Sigmoid colon (tissue), 6 donors: ENCODE measurements at regions not wholly inside any gene's neighbourhood (a gene's known extent, or its start where the extent isn't known, plus 50 kb on each side); places are given as distances from the start of the nearest gene placed in this dataset.

ENCODE experiments used
- DNase-seq: peaks from one replicate; pipeline ENCODE4 v3.0.0-alpha.2; 2019
- H3K27ac ChIP-seq, 4 donors: fragments of 200-600 bp; sonication (generic); one replicate each; pipeline ENCODE4 v1.5.1; 2016 to 2019; ENCODE audit warnings: mild to moderate bottlenecking in 1 of 4
- H3K27me3 ChIP-seq, 3 donors: fragments of 200-600 bp; sonication (generic); one replicate each; pipeline ENCODE4 v1.5.1; 2019; ENCODE audit warnings: mild to moderate bottlenecking in 1 of 3
- H3K36me3 ChIP-seq, 4 donors: fragments of 200-600 bp; sonication (generic); one replicate each; pipeline ENCODE4 v1.5.1; 2016 to 2019
- H3K4me1 ChIP-seq, 4 donors: fragments of 200-600 bp; sonication (generic); one replicate each; pipeline ENCODE4 v1.5.1; 2017 to 2019
- H3K4me3 ChIP-seq, 4 donors: fragments of 200-600 bp; sonication (generic); one replicate each; pipeline ENCODE4 v1.5.1; 2017 to 2019; ENCODE audit warnings: mild to moderate bottlenecking in 2 of 4, moderate library complexity in 1 of 4
- H3K9me3 ChIP-seq, 4 donors: fragments of 200-600 bp in 3 of 4; sonication (generic) in 3 of 4; one replicate each; pipeline versions ENCODE4 v1.5.1 to v1.6.1; 2013 to 2019
- EP300 ChIP-seq, 4 donors: sonication (generic); formaldehyde crosslinking; IDR thresholded peaks; one replicate each; pipeline ENCODE4 v1.6.1; 2017; ENCODE audit warnings: antibody characterized with exemption in 4 of 4
- POLR2A ChIP-seq, 2 donors: fragments of 450-650 bp; IDR thresholded peaks; one replicate each; pipeline ENCODE4 v1.6.1; 2016; ENCODE audit warnings: antibody characterized with exemption in 2 of 2, mild to moderate bottlenecking in 2 of 2, moderate library complexity in 2 of 2
- POLR2AphosphoS5 ChIP-seq, 4 donors: sonication (generic); formaldehyde crosslinking; IDR thresholded peaks; one replicate each; pipeline ENCODE4 v1.6.1; 2017; ENCODE audit warnings: antibody characterized with exemption in 4 of 4
- WGBS, 2 donors: extraction: QIAGEN DNeasy Blood & Tissue Kit; methylation state at CpG; one replicate each; pipeline ENCODE4 v1.1.7; 2013; 5-methylcytosine and 5-hydroxymethylcytosine counted together
- intact Hi-C: fragments of 100-400 bp; cut with DNase I; formaldehyde crosslinking; loops from one replicate; pipeline ENCODE4 v1.15.1; 2023
- TF ChIP-seq, protein P1 (sequence below), 4 experiments: fragments of 450-650 bp in 3 of 4; fragments of 200-600 bp in 1 of 4; IDR thresholded peaks; one replicate each; pipeline ENCODE4 v1.5.1; 2016 to 2019; ENCODE audit warnings: antibody characterized with exemption in 4 of 4, mild to moderate bottlenecking in 3 of 4, moderate library complexity in 2 of 4
- donor health status: healthy with polysubstance abuse.
- donor health status: healthy.

DNA sequence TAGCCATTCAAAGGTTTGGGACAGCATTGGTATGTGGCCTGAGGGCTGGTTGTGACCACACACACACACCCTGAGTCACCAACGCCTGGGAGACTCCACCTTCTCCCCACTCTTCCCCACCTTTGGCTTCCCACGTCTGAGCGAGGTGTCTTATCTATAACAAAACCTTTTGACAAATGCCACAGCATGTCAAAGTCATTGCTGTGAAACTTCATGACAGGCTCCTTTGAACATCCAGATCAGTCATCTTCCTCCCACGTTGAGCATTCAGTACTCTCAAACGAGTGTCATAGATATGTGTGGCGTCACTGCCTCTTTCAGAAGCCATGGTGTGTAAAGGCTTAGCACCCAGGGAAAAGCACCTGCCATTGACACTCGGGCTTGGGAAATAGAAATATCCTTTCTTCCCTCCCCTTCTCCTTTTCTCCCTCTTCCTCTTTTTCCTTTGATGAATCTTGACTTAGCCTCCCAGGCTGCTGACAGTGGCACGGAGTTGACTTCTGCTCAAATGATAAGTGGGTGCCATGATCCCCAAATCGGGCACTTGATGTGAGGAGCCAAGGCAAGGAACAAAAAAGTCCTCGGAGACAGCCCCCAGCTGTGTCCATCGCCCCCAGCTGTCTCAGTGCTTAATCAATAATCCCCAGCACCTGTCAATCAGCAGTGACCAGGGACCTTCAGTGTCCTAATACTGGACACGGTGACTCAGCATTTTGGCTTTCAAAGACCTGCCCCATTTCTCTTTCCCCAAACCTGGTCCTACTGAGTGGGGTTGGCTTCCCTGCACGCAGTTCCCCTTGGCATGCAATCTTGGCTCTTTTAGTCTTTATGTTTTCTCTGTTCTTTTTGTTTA is 114.8 kb downstream of the FGF18 start:
- TF ChIP-seq POLR2A (IDR thresholded peaks at IDR 0.05) (no peak), POLR2AphosphoS5 (IDR thresholded peaks at IDR 0.05) (no peak), EP300 (IDR thresholded peaks at IDR 0.05) (no peak)
- TF ChIP-seq, protein P1, sequence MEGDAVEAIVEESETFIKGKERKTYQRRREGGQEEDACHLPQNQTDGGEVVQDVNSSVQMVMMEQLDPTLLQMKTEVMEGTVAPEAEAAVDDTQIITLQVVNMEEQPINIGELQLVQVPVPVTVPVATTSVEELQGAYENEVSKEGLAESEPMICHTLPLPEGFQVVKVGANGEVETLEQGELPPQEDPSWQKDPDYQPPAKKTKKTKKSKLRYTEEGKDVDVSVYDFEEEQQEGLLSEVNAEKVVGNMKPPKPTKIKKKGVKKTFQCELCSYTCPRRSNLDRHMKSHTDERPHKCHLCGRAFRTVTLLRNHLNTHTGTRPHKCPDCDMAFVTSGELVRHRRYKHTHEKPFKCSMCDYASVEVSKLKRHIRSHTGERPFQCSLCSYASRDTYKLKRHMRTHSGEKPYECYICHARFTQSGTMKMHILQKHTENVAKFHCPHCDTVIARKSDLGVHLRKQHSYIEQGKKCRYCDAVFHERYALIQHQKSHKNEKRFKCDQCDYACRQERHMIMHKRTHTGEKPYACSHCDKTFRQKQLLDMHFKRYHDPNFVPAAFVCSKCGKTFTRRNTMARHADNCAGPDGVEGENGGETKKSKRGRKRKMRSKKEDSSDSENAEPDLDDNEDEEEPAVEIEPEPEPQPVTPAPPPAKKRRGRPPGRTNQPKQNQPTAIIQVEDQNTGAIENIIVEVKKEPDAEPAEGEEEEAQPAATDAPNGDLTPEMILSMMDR (IDR thresholded peaks at IDR 0.05): no peak
- WGBS, 2 donors: 76 to 78% methylated on average over 13 of the region's 13 CpGs
- Histone ChIP-seq H3K4me1 (no peaks in the 10 kb centered on the region), H3K4me3 (no peak overlapping the region), H3K27me3 (no peaks in the 10 kb centered on the region), H3K9me3 (no peaks in the 10 kb centered on the region), H3K27ac (no peak overlapping the region), H3K36me3 (no peaks in the 10 kb centered on the region)
- intact Hi-C loops: no loop called here
- DNase-seq: no peak

DNA sequence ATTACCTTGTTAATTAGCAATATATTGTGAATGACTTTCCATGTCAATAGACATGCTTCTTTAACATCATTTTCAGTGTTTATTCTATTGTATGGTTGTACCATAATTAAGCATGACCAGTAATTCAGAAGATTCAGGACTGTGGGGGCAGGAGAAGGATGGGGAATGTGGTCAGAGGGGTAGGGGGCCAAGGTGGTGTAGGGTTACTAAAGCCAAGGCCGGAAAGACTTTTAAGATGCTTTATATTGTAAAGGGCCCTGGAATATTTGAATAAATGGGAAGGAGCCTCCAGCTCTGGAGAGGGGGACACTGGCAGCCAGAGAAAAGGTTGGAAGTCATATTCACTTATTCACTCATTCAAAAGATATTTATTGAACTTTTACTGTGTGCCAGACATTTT is 115.7 kb downstream of the FGF18 start:
- H3K4me3 ChIP-seq: no peak overlapping the region
- intact Hi-C loops: no loop called here
- no peaks in the 10 kb centered on the region for H3K27me3 ChIP-seq
- H3K9me3 ChIP-seq: no peaks in the 10 kb centered on the region
- TF ChIP-seq POLR2AphosphoS5 (IDR thresholded peaks at IDR 0.05) (no peak), POLR2A (IDR thresholded peaks at IDR 0.05) (no peak), EP300 (IDR thresholded peaks at IDR 0.05) (no peak)
- TF ChIP-seq, protein P1 (IDR thresholded peaks at IDR 0.05): no peak
- H3K27ac ChIP-seq: no peak overlapping the region
- 84 to 86% methylated on average over 1 of the region's 1 CpG for WGBS, 2 donors
- H3K36me3 ChIP-seq: no peaks in the 10 kb centered on the region
- DNase-seq: no peak
- no peaks in the 10 kb centered on the region for H3K4me1 ChIP-seq

DNA sequence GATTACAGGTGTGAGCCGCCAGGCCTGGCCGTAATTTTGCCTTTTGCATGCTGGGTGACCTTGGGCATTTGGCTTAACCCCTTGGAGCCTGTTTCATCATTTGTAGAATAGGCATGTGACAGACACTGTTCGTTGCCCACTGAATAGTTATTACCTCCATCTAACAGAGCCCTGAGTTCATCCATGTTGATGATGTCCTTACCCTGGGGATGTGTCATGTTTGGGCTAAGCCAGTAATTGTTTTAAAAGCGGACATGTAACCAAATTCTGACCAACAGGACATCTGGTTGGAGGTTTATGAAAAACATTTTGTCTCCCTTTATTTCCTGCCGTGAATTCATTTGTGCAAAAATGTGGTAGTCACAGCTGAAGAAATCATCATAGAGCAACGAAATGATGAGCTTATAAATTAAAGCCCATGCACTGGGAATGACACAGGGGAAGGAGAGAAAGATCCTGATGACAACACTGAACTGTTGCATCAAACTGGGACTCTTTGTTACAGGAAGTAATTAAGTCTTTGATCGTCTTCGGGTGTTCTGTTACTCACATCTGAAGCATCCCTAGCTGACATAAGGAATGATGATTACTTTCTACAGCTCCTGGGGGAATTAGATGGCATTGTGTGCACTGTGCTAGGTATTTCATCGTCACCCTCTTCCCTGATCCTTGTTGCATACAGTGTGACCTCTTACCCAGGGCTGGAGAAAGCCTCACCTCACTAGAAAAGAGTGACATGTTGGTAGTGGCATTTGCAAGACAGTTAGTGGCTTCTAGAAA is 117.8 kb downstream of the FGF18 start:
- Histone ChIP-seq H3K36me3 (no peaks in the 10 kb centered on the region), H3K4me1 (no peaks in the 10 kb centered on the region), H3K27me3 (no peaks in the 10 kb centered on the region), H3K27ac (no peak overlapping the region), H3K4me3 (no peak overlapping the region), H3K9me3 (no peaks in the 10 kb centered on the region)
- WGBS, 2 donors: 58 to 70% methylated on average over 9 of the region's 9 CpGs
- TF ChIP-seq, protein P1 (IDR thresholded peaks at IDR 0.05): no peak
- no peak for TF ChIP-seq POLR2AphosphoS5 (IDR thresholded peaks at IDR 0.05)
- no peak for TF ChIP-seq EP300 (IDR thresholded peaks at IDR 0.05)
- no peak for TF ChIP-seq POLR2A (IDR thresholded peaks at IDR 0.05)
- intact Hi-C loops: no loop called here
- DNase-seq: no peak

- intact Hi-C loops: no loop called here
- no peaks in the 10 kb centered on the region for H3K9me3 ChIP-seq
- no peak for DNase-seq
- 66 to 68% methylated on average over 3 of the region's 3 CpGs for WGBS, 2 donors
- no peaks in the 10 kb centered on the region for H3K4me1 ChIP-seq
- TF ChIP-seq, protein P1 (IDR thresholded peaks at IDR 0.05): no peak
- TF ChIP-seq POLR2AphosphoS5 (IDR thresholded peaks at IDR 0.05) (no peak), EP300 (IDR thresholded peaks at IDR 0.05) (no peak), POLR2A (IDR thresholded peaks at IDR 0.05) (no peak)
- no peaks in the 10 kb centered on the region for H3K36me3 ChIP-seq
- no peaks in the 10 kb centered on the region for H3K27me3 ChIP-seq
- H3K4me3 ChIP-seq: no peak overlapping the region
- H3K27ac ChIP-seq: no peak overlapping the region
Measured at GRCh38 chr5:171537923-171538537, 118.6 kb downstream of the FGF18 start.
